ENCODE measurements at regions not wholly inside any gene's neighbourhood (a gene's known extent, or its start where the extent isn't known, plus 50 kb on each side); places are given as distances from the start of the nearest gene placed in this dataset.

GRCh38 chr5:13248253-13248652, 696.2 kb downstream of the DNAH5 start:
- H3K27ac ChIP-seq (replicated peaks) = no peak overlapping the region
- H3K9me3 ChIP-seq (replicated peaks) = peaks cover 23% of the 10 kb centered on the region
- H3K36me3 ChIP-seq = no peaks in the 10 kb centered on the region
- no peak for DNase-seq
- H3K27me3 ChIP-seq (ENCODE audit: low read depth) = no peaks in the 10 kb centered on the region
- H3K4me3 ChIP-seq = no peak overlapping the region
- TF ChIP-seq CTCF (IDR thresholded peaks at IDR 0.05; ENCODE audit: borderline replicate concordance) = no peak
- no peaks in the 10 kb centered on the region for H3K4me1 ChIP-seq
- intact Hi-C loops (cut with micrococcal nuclease) = no loop called here

DNA sequence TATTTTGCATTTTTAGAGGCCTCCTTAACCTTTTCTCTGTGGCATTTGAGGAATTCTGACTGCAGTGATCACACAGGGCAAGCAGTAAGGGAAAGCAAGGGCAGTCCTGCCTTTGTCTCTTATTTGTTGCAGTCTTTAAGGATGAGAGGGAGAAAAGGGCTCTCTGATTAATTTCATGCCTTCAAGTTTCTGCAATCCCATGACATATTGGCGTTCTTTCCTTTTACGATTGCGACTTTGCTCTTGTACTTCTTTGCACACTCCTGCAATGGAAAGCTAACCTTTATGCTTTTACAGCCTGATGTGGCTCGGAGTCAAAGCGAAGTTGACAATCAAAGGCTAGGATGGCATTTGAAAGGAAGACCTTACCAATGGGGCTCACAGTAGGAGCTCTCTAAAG, 698.4 kb downstream of the DNAH5 start:
- Histone ChIP-seq H3K27ac (replicated peaks) (no peak overlapping the region), H3K4me1 (no peaks in the 10 kb centered on the region), H3K4me3 (no peak overlapping the region), H3K27me3 (ENCODE audit: low read depth) (no peaks in the 10 kb centered on the region), H3K36me3 (no peaks in the 10 kb centered on the region), H3K9me3 (replicated peaks) (peaks cover 25% of the 10 kb centered on the region)
- TF ChIP-seq CTCF (IDR thresholded peaks at IDR 0.05; ENCODE audit: borderline replicate concordance) = no peak
- intact Hi-C loops (cut with micrococcal nuclease) = no loop called here
- DNase-seq = no peak

GRCh38 chr5:13244151-13244550, 700.3 kb downstream of the DNAH5 start:
- Histone ChIP-seq H3K36me3 (no peaks in the 10 kb centered on the region), H3K4me3 (no peak overlapping the region), H3K27ac (replicated peaks) (no peak overlapping the region), H3K27me3 (ENCODE audit: low read depth) (no peaks in the 10 kb centered on the region), H3K9me3 (replicated peaks) (peaks cover 25% of the 10 kb centered on the region), H3K4me1 (no peaks in the 10 kb centered on the region)
- no peak for TF ChIP-seq CTCF (IDR thresholded peaks at IDR 0.05; ENCODE audit: borderline replicate concordance)
- intact Hi-C loops (cut with micrococcal nuclease) = no loop called here
- DNase-seq = no peak

GRCh38 chr5:13227513-13227912, 717.0 kb downstream of the DNAH5 start:
- no peaks in the 10 kb centered on the region for H3K4me1 ChIP-seq
- H3K36me3 ChIP-seq = no peaks in the 10 kb centered on the region
- no peak for DNase-seq
- no peak overlapping the region for H3K27ac ChIP-seq (replicated peaks)
- H3K27me3 ChIP-seq (ENCODE audit: low read depth) = no peaks in the 10 kb centered on the region
- H3K9me3 ChIP-seq (replicated peaks) = peaks cover 27% of the 10 kb centered on the region
- no peak overlapping the region for H3K4me3 ChIP-seq
- intact Hi-C loops (cut with micrococcal nuclease) = no loop called here
- no peak for TF ChIP-seq CTCF (IDR thresholded peaks at IDR 0.05; ENCODE audit: borderline replicate concordance)

- H3K27me3 ChIP-seq (ENCODE audit: low read depth) = no peaks in the 10 kb centered on the region
- intact Hi-C loops (cut with micrococcal nuclease) = no loop called here
- TF ChIP-seq CTCF (IDR thresholded peaks at IDR 0.05; ENCODE audit: borderline replicate concordance) = no peak
Observed at GRCh38 chr5:13218518-13218917, 726.0 kb downstream of the DNAH5 start.

GRCh38 chr5:13217636-13218035, 726.9 kb downstream of the DNAH5 start:
- Histone ChIP-seq H3K4me3 (no peak overlapping the region), H3K36me3 (no peaks in the 10 kb centered on the region), H3K27ac (replicated peaks) (no peak overlapping the region), H3K9me3 (replicated peaks) (peaks cover 14% of the 10 kb centered on the region), H3K4me1 (no peaks in the 10 kb centered on the region), H3K27me3 (ENCODE audit: low read depth) (no peaks in the 10 kb centered on the region)
- intact Hi-C loops (cut with micrococcal nuclease) = no loop called here
- TF ChIP-seq CTCF (IDR thresholded peaks at IDR 0.05; ENCODE audit: borderline replicate concordance) = no peak
- no peak for DNase-seq

More at GRCh38 chr5:13218518-13218917, 726.0 kb downstream of the DNAH5 start:
- Histone ChIP-seq H3K4me1 (no peaks in the 10 kb centered on the region), H3K27ac (replicated peaks) (no peak overlapping the region), H3K36me3 (no peaks in the 10 kb centered on the region), H3K4me3 (no peak overlapping the region), H3K9me3 (replicated peaks) (peaks cover 22% of the 10 kb centered on the region)
- DNase-seq = no peak

Measured in left ventricle myocardium inferior (tissue), 1 donor.